IPS-15b (cell line): ENCODE measurements at regions not wholly inside any gene's neighbourhood (a gene's known extent, or its start where the extent isn't known, plus 50 kb on each side); places are given as distances from the start of the nearest gene placed in this dataset.

Source experiments
- H3K27me3 ChIP-seq: one replicate; pipeline ENCODE4 v1.6.1; 2013; ENCODE audit warnings: low read length; ENCODE audit not compliant: control insufficient read depth, insufficient read depth
- H3K36me3 ChIP-seq: one replicate; pipeline ENCODE4 v1.6.1; 2013; ENCODE audit warnings: low read length; ENCODE audit not compliant: control insufficient read depth, insufficient read depth
- H3K4me1 ChIP-seq: one replicate; pipeline ENCODE4 v1.6.1; 2013; ENCODE audit warnings: mild to moderate bottlenecking, low read length; ENCODE audit not compliant: control insufficient read depth, insufficient read depth
- H3K4me3 ChIP-seq: one replicate; pipeline ENCODE4 v1.5.1; 2013; ENCODE audit warnings: low read depth, low read length
- H3K9ac ChIP-seq: one replicate; pipeline ENCODE4 v1.6.1; 2013; ENCODE audit warnings: low read depth, mild to moderate bottlenecking, low read length
- H3K9me3 ChIP-seq: one replicate; pipeline ENCODE4 v1.6.1; 2013; ENCODE audit warnings: mild to moderate bottlenecking, low read length; ENCODE audit not compliant: control insufficient read depth, insufficient read depth

GRCh38 chr2:34102339-34102738, 503.2 kb upstream of the FAM98A start:
- Histone ChIP-seq H3K4me1 (no peaks in the 10 kb centered on the region), H3K36me3 (no peaks in the 10 kb centered on the region), H3K9ac (no peak overlapping the region), H3K4me3 (no peak overlapping the region), H3K27me3 (no peaks in the 10 kb centered on the region), H3K9me3 (no peaks in the 10 kb centered on the region)

GRCh38 chr2:34099377-34099776, 500.3 kb upstream of the FAM98A start:
- H3K4me1 ChIP-seq: no peaks in the 10 kb centered on the region
- no peak overlapping the region for H3K9ac ChIP-seq
- no peaks in the 10 kb centered on the region for H3K36me3 ChIP-seq
- no peaks in the 10 kb centered on the region for H3K27me3 ChIP-seq
- no peak overlapping the region for H3K4me3 ChIP-seq
- no peaks in the 10 kb centered on the region for H3K9me3 ChIP-seq

- no peak overlapping the region for H3K4me3 ChIP-seq
Measured at GRCh38 chr2:34098256-34098655, 499.2 kb upstream of the FAM98A start.

GRCh38 chr2:34096562-34097171, 497.6 kb upstream of the FAM98A start:
- Histone ChIP-seq H3K36me3 (no peaks in the 10 kb centered on the region), H3K9me3 (no peaks in the 10 kb centered on the region), H3K4me1 (no peaks in the 10 kb centered on the region)

More at GRCh38 chr2:34098256-34098655, 499.2 kb upstream of the FAM98A start:
- no peaks in the 10 kb centered on the region for H3K9me3 ChIP-seq
- no peaks in the 10 kb centered on the region for H3K4me1 ChIP-seq
- H3K27me3 ChIP-seq: no peaks in the 10 kb centered on the region
- H3K9ac ChIP-seq: no peak overlapping the region
- H3K36me3 ChIP-seq: no peaks in the 10 kb centered on the region

GRCh38 chr2:34093790-34094189, 494.7 kb upstream of the FAM98A start:
- Histone ChIP-seq H3K4me1 (no peaks in the 10 kb centered on the region), H3K36me3 (no peaks in the 10 kb centered on the region), H3K9ac (no peak overlapping the region), H3K4me3 (no peak overlapping the region), H3K27me3 (no peaks in the 10 kb centered on the region), H3K9me3 (no peaks in the 10 kb centered on the region)

More at GRCh38 chr2:34096562-34097171, 497.6 kb upstream of the FAM98A start:
- Histone ChIP-seq H3K9ac (no peak overlapping the region), H3K27me3 (no peaks in the 10 kb centered on the region), H3K4me3 (no peak overlapping the region)

- Histone ChIP-seq H3K27me3 (no peaks in the 10 kb centered on the region), H3K9me3 (no peaks in the 10 kb centered on the region), H3K4me1 (no peaks in the 10 kb centered on the region), H3K36me3 (no peaks in the 10 kb centered on the region), H3K4me3 (no peak overlapping the region), H3K9ac (no peak overlapping the region)
Measured at GRCh38 chr2:34070196-34070595, 471.1 kb upstream of the FAM98A start.

- no peaks in the 10 kb centered on the region for H3K27me3 ChIP-seq
- no peaks in the 10 kb centered on the region for H3K9me3 ChIP-seq
- no peak overlapping the region for H3K4me3 ChIP-seq
- H3K36me3 ChIP-seq: no peaks in the 10 kb centered on the region
- H3K4me1 ChIP-seq: no peaks in the 10 kb centered on the region
- H3K9ac ChIP-seq: no peak overlapping the region
Measured at GRCh38 chr2:34069604-34070003, 470.5 kb upstream of the FAM98A start.

- Histone ChIP-seq H3K27me3 (no peaks in the 10 kb centered on the region), H3K4me1 (no peaks in the 10 kb centered on the region), H3K9ac (no peak overlapping the region), H3K9me3 (no peaks in the 10 kb centered on the region), H3K4me3 (no peak overlapping the region), H3K36me3 (no peaks in the 10 kb centered on the region)
Measured at GRCh38 chr2:34050413-34050812, 451.3 kb upstream of the FAM98A start.

GRCh38 chr2:34045101-34045655, 446.1 kb upstream of the FAM98A start:
- H3K4me3 ChIP-seq: no peak overlapping the region
- H3K27me3 ChIP-seq: no peaks in the 10 kb centered on the region
- no peaks in the 10 kb centered on the region for H3K36me3 ChIP-seq
- H3K4me1 ChIP-seq: no peaks in the 10 kb centered on the region
- no peak overlapping the region for H3K9ac ChIP-seq
- H3K9me3 ChIP-seq: no peaks in the 10 kb centered on the region

- Histone ChIP-seq H3K27me3 (no peaks in the 10 kb centered on the region), H3K4me3 (no peak overlapping the region), H3K9ac (no peak overlapping the region), H3K4me1 (no peaks in the 10 kb centered on the region), H3K9me3 (no peaks in the 10 kb centered on the region), H3K36me3 (no peaks in the 10 kb centered on the region)
Measured at GRCh38 chr2:34037886-34038285, 438.8 kb upstream of the FAM98A start.

- no peaks in the 10 kb centered on the region for H3K36me3 ChIP-seq
Measured at GRCh38 chr2:34037157-34037556, 438.1 kb upstream of the FAM98A start.

GRCh38 chr2:34031097-34031496, 432.0 kb upstream of the FAM98A start:
- Histone ChIP-seq H3K9me3 (no peaks in the 10 kb centered on the region), H3K27me3 (no peaks in the 10 kb centered on the region), H3K9ac (no peak overlapping the region), H3K4me1 (no peaks in the 10 kb centered on the region), H3K36me3 (no peaks in the 10 kb centered on the region), H3K4me3 (no peak overlapping the region)

More at GRCh38 chr2:34037157-34037556, 438.1 kb upstream of the FAM98A start:
- H3K27me3 ChIP-seq: no peaks in the 10 kb centered on the region
- no peak overlapping the region for H3K9ac ChIP-seq
- H3K4me1 ChIP-seq: no peaks in the 10 kb centered on the region
- H3K9me3 ChIP-seq: no peaks in the 10 kb centered on the region
- no peak overlapping the region for H3K4me3 ChIP-seq
